H9 (cell line): ENCODE measurements at regions not wholly inside any gene's neighbourhood (a gene's known extent, or its start where the extent isn't known, plus 50 kb on each side); places are given as distances from the start of the nearest gene placed in this dataset.

Source experiments
- DNase-seq: peaks from one replicate; pipeline ENCODE4 v3.0.0-alpha.2; 2017
- H2AFZ ChIP-seq: one replicate; pipeline ENCODE4 v1.6.1; 2013; ENCODE audit warnings: mild to moderate bottlenecking, low read length, control low read depth, moderate library complexity
- H2AK5ac ChIP-seq: 2 replicates; pipeline ENCODE4 v1.6.1; 2013; ENCODE audit warnings: low read length, control low read depth, mixed read lengths; ENCODE audit not compliant: insufficient read length
- H2BK120ac ChIP-seq: one replicate; pipeline ENCODE4 v1.6.1; 2013; ENCODE audit warnings: low read depth, mild to moderate bottlenecking, low read length, control low read depth, inconsistent platforms; ENCODE audit not compliant: poor library complexity, severe bottlenecking
- H2BK12ac ChIP-seq: 2 replicates; pipeline ENCODE4 v1.6.1; 2013; ENCODE audit warnings: low read length, control low read depth, mixed read lengths, low read depth; ENCODE audit not compliant: insufficient read length
- H2BK15ac ChIP-seq: 2 replicates; pipeline ENCODE4 v1.6.1; 2013; ENCODE audit warnings: low read depth, low read length, control low read depth
- H2BK20ac ChIP-seq: one replicate; pipeline ENCODE4 v1.6.1; 2013; ENCODE audit warnings: low read depth, mild to moderate bottlenecking, low read length, control low read depth, inconsistent platforms; ENCODE audit not compliant: poor library complexity, severe bottlenecking
- H2BK5ac ChIP-seq: 2 replicates; pipeline ENCODE4 v1.6.1; 2013; ENCODE audit warnings: low read length, control low read depth, mixed read lengths; ENCODE audit not compliant: insufficient read length
- H3K14ac ChIP-seq: 2 replicates; pipeline ENCODE4 v1.6.1; 2013; ENCODE audit warnings: low read length, control low read depth; ENCODE audit not compliant: insufficient read depth
- H3K18ac ChIP-seq: 2 replicates; pipeline ENCODE4 v1.6.1; 2013; ENCODE audit warnings: low read depth, mild to moderate bottlenecking, mixed read lengths, low read length, control low read depth; ENCODE audit not compliant: insufficient read length
- H3K23ac ChIP-seq: 2 replicates; pipeline ENCODE4 v1.6.1; 2013; ENCODE audit warnings: low read length, control low read depth, mixed read lengths, low read depth; ENCODE audit not compliant: insufficient read length
- H3K23me2 ChIP-seq: 2 replicates; pipeline ENCODE4 v1.6.1; 2013; ENCODE audit warnings: low read depth, mild to moderate bottlenecking, mixed read lengths, low read length, control low read depth; ENCODE audit not compliant: insufficient read length, poor library complexity, severe bottlenecking
- H3K27ac ChIP-seq: 2 replicates; pipeline ENCODE4 v1.5.1; 2013; ENCODE audit warnings: low read length, control low read depth, mixed read lengths, low read depth; ENCODE audit not compliant: insufficient read length
- H3K27me3 ChIP-seq: 2 replicates; pipeline ENCODE4 v1.6.1; 2013; ENCODE audit warnings: low read length, control low read depth, inconsistent platforms; ENCODE audit not compliant: insufficient read depth
- H3K4ac ChIP-seq: 2 replicates; pipeline ENCODE4 v1.6.1; 2013; ENCODE audit warnings: low read depth, mild to moderate bottlenecking, control low read depth, inconsistent platforms, low read length, moderate library complexity
- H3K4me1 ChIP-seq: 2 replicates; pipeline ENCODE4 v1.6.1; 2013; ENCODE audit warnings: low read length, control low read depth, inconsistent platforms; ENCODE audit not compliant: insufficient read depth
- H3K4me2 ChIP-seq: 2 replicates; pipeline ENCODE4 v1.6.1; 2013; ENCODE audit warnings: low read length, control low read depth, mixed read lengths; ENCODE audit not compliant: insufficient read length, insufficient read depth
- H3K56ac ChIP-seq: 2 replicates; pipeline ENCODE4 v1.6.1; 2013; ENCODE audit warnings: low read depth, mild to moderate bottlenecking, mixed read lengths, low read length, control low read depth; ENCODE audit not compliant: insufficient read length
- H3K79me1 ChIP-seq: 2 replicates; pipeline ENCODE4 v1.6.1; 2013; ENCODE audit warnings: low read depth, mild to moderate bottlenecking, moderate library complexity, low read length, control low read depth, inconsistent platforms; ENCODE audit not compliant: insufficient read depth, poor library complexity, severe bottlenecking
- H3K79me2 ChIP-seq: 2 replicates; pipeline ENCODE4 v1.6.1; 2013; ENCODE audit warnings: low read length, control low read depth, inconsistent platforms; ENCODE audit not compliant: insufficient read depth
- H3K9ac ChIP-seq: 2 replicates; pipeline ENCODE4 v1.6.1; 2013; ENCODE audit warnings: low read length, control low read depth, mixed read lengths; ENCODE audit not compliant: insufficient read length; ENCODE audit errors: extremely low read depth
- H3K9me3 ChIP-seq: one replicate; pipeline ENCODE4 v1.6.1; 2013; ENCODE audit warnings: low read depth, low read length, inconsistent platforms; ENCODE audit not compliant: control insufficient read depth
- H3T11ph ChIP-seq: one replicate; pipeline ENCODE4 v1.6.1; 2013; ENCODE audit warnings: mild to moderate bottlenecking, low read length, control low read depth, inconsistent platforms
- H4K20me1 ChIP-seq: one replicate; pipeline ENCODE4 v1.6.1; 2013; ENCODE audit not compliant: control insufficient read depth, insufficient read length, insufficient read depth
- H4K5ac ChIP-seq: 2 replicates; pipeline ENCODE4 v1.6.1; 2013; ENCODE audit warnings: low read depth, mild to moderate bottlenecking, mixed read lengths, low read length, control low read depth; ENCODE audit not compliant: insufficient read length
- H4K8ac ChIP-seq: replicated peaks from 2 replicates; pipeline ENCODE4 v1.6.1; 2013; ENCODE audit warnings: low read length, control low read depth, mixed read lengths, low read depth; ENCODE audit not compliant: insufficient read length
- H4K91ac ChIP-seq: 2 replicates; pipeline ENCODE4 v1.6.1; 2013; ENCODE audit warnings: low read depth, mild to moderate bottlenecking, moderate library complexity, mixed read lengths, low read length, control low read depth; ENCODE audit not compliant: insufficient read length
- H3K27ac Mint-ChIP-seq, 3 experiments: 2 replicates in 2 of 3; 3 replicates in 1 of 3; pipeline ENCODE4 v1.8.0; 2020 to 2021; ENCODE audit warnings: mixed read lengths in 3 of 3, mild to moderate bottlenecking in 1 of 3, moderate library complexity in 1 of 3
- H3K27me3 Mint-ChIP-seq: 2 replicates; pipeline ENCODE4 v1.8.0; 2021; ENCODE audit warnings: low read depth, mild to moderate bottlenecking, moderate library complexity, mixed read lengths
- H3K36me3 Mint-ChIP-seq, 3 experiments: 2 replicates in 2 of 3; 3 replicates in 1 of 3; pipeline ENCODE4 v1.8.0; 2020 to 2021; ENCODE audit warnings: low read depth in 3 of 3, mixed read lengths in 3 of 3; ENCODE audit not compliant: insufficient read depth in 1 of 3
- H3K4me1 Mint-ChIP-seq, 2 experiments: 2 replicates each; pipeline ENCODE4 v1.8.0; 2020; ENCODE audit warnings: mixed read lengths in 2 of 2
- H3K4me3 Mint-ChIP-seq, 2 experiments: 2 replicates in 1 of 2; 3 replicates in 1 of 2; pipeline ENCODE4 v1.8.0; 2020 to 2021; ENCODE audit warnings: mild to moderate bottlenecking in 2 of 2, mixed read lengths in 2 of 2, moderate library complexity in 1 of 2
- H3K9me3 Mint-ChIP-seq, 2 experiments: 2 replicates in 1 of 2; 3 replicates in 1 of 2; pipeline ENCODE4 v1.8.0; 2020; ENCODE audit warnings: mild to moderate bottlenecking in 2 of 2, mixed read lengths in 2 of 2, moderate library complexity in 1 of 2
- CTCF ChIP-seq: fragments of 200-600 bp; sonication (generic); conservative IDR thresholded peaks from 3 replicates; pipeline ENCODE4 v1.8.0; 2021; ENCODE audit warnings: antibody characterized with exemption, mild to moderate bottlenecking
- WGBS: extraction: QIAGEN DNeasy Blood & Tissue Kit; methylation state at CpG from one replicate; pipeline ENCODE4 v1.1.7; 2013; ENCODE audit warnings: missing lambda C conversion rate, low lambda C conversion rate, mixed read lengths; ENCODE audit not compliant: insufficient read length; ENCODE audit errors: extremely low coverage; 5-methylcytosine and 5-hydroxymethylcytosine counted together

- Histone ChIP-seq H3K56ac (no peak overlapping the region), H2BK20ac (no peak overlapping the region), H3K4ac (no peak overlapping the region), H2BK12ac (no peak overlapping the region), H3K4me1 (no peaks in the 10 kb centered on the region), H3K27me3 (no peaks in the 10 kb centered on the region), H4K5ac (no peak overlapping the region), H3K79me1 (no peaks in the 10 kb centered on the region), H2BK15ac (no peak overlapping the region), H3K23ac (no peak overlapping the region), H3K23me2 (no peaks in the 10 kb centered on the region), H2BK120ac (no peak overlapping the region), H3K4me2 (no peak overlapping the region), H4K8ac (no peak overlapping the region), H4K20me1 (no peaks in the 10 kb centered on the region), H2BK5ac (no peak overlapping the region), H3K27ac (no peak overlapping the region), H3T11ph (no peak overlapping the region), H3K9me3 (no peaks in the 10 kb centered on the region), H3K18ac (no peak overlapping the region), H3K79me2 (no peaks in the 10 kb centered on the region), H4K91ac (no peak overlapping the region), H3K14ac (no peak overlapping the region), H3K9ac (no peak overlapping the region), H2AK5ac (no peak overlapping the region), H2AFZ (no peak overlapping the region)
- H3K27me3 Mint-ChIP-seq, result no peaks in the 10 kb centered on the region
- no peak for DNase-seq
- H3K9me3 Mint-ChIP-seq, result no peaks in the 10 kb centered on the region
- H3K36me3 Mint-ChIP-seq, result no peaks in the 10 kb centered on the region
- TF ChIP-seq CTCF, result no peak
- H3K27ac Mint-ChIP-seq, result no peak overlapping the region
- peaks cover 0 to 2% of the 10 kb centered on the region in 2 experiments; a peak in 1 of 4 replicates for H3K4me1 Mint-ChIP-seq
- H3K4me3 Mint-ChIP-seq, result no peak overlapping the region
- no CpG with 5 or more reads among the region's 2 CpGs for WGBS
Measured at GRCh38 chr7:25478925-25479324, 250.6 kb upstream of the NPVF start.
